D721Med (cell line): ENCODE measurements at regions not wholly inside any gene's neighbourhood (a gene's known extent, or its start where the extent isn't known, plus 50 kb on each side); places are given as distances from the start of the nearest gene placed in this dataset.

Experiments
- DNase-seq: peaks from one replicate; pipeline ENCODE4 v3.0.0; 2011; ENCODE audit warnings: low spot score; ENCODE audit not compliant: insufficient read length
- FAIRE-seq: peaks from 2 replicates; lab custom pipeline; 2011; peaks lifted over from hg19 to GRCh38; lab: Jason Lieb, UNC
- TF ChIP-seq, protein P1 (sequence below): IDR thresholded peaks from 2 replicates; pipeline ENCODE4 v1.5.1; 2012; ENCODE audit warnings: mild to moderate bottlenecking, control low read depth; ENCODE audit not compliant: insufficient read depth; ENCODE audit errors: missing control alignments

- DNase-seq (no peak), FAIRE-seq (no peak)
- TF ChIP-seq, protein P1, sequence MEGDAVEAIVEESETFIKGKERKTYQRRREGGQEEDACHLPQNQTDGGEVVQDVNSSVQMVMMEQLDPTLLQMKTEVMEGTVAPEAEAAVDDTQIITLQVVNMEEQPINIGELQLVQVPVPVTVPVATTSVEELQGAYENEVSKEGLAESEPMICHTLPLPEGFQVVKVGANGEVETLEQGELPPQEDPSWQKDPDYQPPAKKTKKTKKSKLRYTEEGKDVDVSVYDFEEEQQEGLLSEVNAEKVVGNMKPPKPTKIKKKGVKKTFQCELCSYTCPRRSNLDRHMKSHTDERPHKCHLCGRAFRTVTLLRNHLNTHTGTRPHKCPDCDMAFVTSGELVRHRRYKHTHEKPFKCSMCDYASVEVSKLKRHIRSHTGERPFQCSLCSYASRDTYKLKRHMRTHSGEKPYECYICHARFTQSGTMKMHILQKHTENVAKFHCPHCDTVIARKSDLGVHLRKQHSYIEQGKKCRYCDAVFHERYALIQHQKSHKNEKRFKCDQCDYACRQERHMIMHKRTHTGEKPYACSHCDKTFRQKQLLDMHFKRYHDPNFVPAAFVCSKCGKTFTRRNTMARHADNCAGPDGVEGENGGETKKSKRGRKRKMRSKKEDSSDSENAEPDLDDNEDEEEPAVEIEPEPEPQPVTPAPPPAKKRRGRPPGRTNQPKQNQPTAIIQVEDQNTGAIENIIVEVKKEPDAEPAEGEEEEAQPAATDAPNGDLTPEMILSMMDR: no peak
These were observed 304.5 kb upstream of the FZD8 start for GRCh38 chr10:35946556-35946955.

DNA sequence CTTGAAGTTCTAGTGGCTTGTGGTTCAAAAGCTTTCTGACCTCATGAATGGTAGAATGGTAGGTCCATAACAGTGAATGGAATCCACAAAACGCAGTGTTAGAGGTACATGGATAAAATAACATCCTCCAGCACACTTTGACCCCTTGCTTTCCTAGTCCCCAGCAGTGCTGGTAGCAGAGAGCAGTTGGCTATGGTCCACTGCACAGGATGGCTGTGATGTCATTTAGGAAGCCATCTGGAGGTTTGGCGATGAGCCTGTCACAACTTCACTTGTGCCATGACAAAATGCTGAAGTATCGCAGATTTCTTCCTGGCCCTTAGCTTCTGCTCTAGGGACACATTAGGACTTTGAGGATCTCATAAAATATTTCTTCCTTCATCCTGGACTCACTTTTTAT is 300.0 kb upstream of the FZD8 start:
- TF ChIP-seq, protein P1: no peak
- DNase-seq (no peak), FAIRE-seq (no peak)

GRCh38 chr10:35940141-35941041 is 298.3 kb upstream of the FZD8 start:
- TF ChIP-seq, protein P1: no peak
- FAIRE-seq: peak; percentile 81
- DNase-seq: no peak

DNA sequence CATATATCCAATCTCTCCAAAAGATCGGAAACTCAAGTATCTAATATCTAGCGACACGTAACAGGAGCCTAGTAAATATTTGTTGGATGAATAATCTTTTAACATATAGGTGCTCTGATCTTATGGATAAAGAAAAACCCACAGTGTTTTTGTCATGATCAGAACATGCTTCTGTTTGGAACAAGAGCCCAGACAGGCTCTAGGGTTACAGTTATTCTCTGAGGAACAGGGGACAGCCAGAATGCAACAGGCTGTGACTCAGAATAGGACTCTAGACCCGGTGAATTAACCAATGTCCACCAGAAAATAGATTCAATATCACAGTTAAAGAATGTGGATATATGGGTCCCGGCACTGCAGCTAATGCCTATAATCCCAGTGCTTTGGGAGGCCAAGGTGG is 296.1 kb upstream of the FZD8 start:
- TF ChIP-seq, protein P1: no peak
- FAIRE-seq: no peak
- DNase-seq: no peak

- TF ChIP-seq, protein P1: no peak
- no peak for FAIRE-seq
These were observed 295.4 kb upstream of the FZD8 start for GRCh38 chr10:35937546-35937945.

DNA sequence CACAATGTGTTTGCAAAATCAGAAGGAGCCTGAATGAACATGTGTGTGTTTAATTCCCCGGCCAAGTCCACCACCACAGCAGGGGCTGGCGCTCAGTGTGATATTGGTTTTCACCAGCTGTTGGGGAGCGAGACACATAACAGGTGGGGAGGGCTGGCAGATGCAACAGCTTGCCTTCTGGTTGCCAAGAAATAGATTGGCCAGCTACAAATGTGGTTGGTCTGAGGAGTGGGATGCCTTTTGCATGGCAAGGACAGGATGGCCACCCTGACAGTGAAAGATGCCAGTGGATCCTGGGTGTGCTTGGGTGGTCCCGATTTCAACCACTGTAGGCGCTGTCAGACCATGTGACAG is 292.5 kb upstream of the FZD8 start:
- no peak for DNase-seq
- TF ChIP-seq, protein P1: no peak
- FAIRE-seq: no peak

More at GRCh38 chr10:35937546-35937945, 295.4 kb upstream of the FZD8 start:
- no peak for DNase-seq
